ENCODE measurements at regions not wholly inside any gene's neighbourhood (a gene's known extent, or its start where the extent isn't known, plus 50 kb on each side); places are given as distances from the start of the nearest gene placed in this dataset.

DNA sequence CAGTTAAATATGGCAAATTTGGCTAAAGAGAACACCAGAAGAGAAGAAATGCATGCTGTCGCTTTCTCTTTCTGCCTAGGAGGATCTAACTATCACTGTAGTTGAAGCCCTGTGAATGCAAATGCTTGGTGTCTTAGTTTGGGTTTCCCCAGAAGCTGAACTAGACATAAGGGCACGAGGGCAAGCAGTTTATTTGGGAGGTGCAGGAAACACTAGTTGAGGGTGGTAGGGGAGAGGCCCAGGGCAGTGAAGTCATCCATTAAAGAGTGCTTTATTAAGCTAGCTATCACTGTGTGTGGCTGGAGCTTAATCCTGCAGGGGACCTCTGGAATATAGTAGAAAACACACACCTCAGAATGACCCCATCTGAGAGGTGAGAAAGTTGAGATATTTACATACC lies 639.8 kb upstream of the ZEB2 start:
- TF ChIP-seq CTCF (conservative IDR thresholded peaks at IDR 0.05) (no peak), EZH2 (IDR thresholded peaks at IDR 0.05; ENCODE audit: low read depth) (no peak)
